RCC 7860 (cell line): ENCODE measurements at regions not wholly inside any gene's neighbourhood (a gene's known extent, or its start where the extent isn't known, plus 50 kb on each side); places are given as distances from the start of the nearest gene placed in this dataset.

Source experiments
- DNase-seq: peaks from one replicate; pipeline ENCODE4 v3.0.0-alpha.2; 2015; ENCODE audit warnings: low spot score
- FAIRE-seq: peaks from 2 replicates; lab custom pipeline; 2012; peaks lifted over from hg19 to GRCh38; lab: Jason Lieb, UNC

DNA sequence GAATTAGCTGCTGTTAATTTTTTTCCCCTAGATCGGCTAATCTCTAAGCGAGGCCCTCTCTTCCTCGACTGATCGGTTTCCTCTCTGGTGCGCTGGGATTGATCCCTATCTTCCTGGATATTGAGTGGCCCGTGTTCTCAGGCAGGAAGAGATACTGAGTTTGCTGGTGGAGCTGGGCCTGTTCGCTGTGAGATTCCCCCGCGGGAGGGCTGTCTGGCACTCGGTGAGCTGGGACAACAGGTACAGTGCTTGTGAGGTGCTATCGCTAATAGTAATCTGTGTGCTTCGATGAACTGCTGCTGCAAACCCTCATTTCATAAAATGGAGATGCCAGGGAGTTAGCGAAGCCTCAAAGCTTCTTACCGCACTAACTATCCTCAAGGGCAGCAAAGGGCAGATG is 310.3 kb downstream of the NXPE2 start:
- FAIRE-seq = no peak

DNA sequence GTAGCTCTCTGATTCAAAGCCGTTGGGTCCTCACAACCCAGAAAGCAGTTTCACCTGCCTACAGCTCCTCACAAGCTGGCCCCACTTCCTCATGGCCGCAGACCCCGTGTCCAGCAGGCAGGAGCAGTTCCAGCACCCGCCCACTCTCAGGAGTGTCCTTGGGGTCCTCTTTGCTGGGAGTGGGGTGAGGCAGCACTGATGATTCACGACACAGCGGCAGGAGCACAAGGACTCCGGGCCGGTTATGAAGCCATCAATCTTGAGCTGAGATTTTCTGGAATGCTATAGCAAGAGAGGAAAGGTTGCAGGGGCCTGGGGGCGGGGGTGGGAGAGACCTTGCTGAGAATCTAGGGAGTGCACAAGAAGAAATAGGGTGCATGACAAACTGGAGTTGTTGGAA is 311.2 kb downstream of the NXPE2 start:
- no peak for DNase-seq
- no peak for FAIRE-seq

More for the DNA sequence above, 310.3 kb downstream of the NXPE2 start:
- no peak for DNase-seq

DNA sequence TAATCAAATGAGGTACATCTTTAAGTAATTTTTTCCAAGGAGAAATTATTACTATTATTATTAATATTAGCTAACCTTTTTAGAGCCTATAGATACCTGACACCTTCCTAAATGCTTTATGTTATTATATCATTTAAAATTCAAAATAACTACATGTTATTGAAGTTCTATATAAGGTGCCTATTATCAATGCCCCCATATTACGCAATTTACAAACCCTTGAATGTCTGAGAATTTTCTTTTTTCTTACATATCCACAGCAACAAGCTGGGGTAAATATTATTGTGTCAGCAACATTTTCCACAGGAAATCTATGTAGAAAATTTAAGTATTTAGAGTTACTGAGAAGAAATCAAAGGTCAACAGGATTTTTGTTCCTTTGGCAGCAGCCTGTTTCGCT is 327.3 kb downstream of the NXPE2 start:
- no peak for DNase-seq
- no peak for FAIRE-seq

DNA sequence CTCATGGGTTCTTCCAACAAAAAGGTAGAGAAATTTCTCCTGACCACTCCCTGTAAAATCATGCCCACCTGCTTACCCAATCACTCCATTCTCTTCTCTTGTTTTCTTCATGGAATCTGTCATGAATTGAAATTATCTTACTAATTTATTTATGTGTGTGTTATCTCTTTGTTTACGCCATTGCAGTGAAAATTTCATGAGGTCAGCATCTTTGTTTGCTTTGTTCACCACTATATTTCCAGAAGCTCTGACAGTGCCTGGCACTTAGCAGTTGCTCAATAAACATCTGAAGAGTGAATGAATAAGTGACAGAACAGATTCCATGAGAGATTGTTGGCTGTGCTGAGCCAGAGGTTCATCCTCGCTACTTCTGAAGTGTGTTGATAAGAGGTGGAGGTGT is 329.5 kb downstream of the NXPE2 start:
- no peak for FAIRE-seq
- DNase-seq = no peak

DNA sequence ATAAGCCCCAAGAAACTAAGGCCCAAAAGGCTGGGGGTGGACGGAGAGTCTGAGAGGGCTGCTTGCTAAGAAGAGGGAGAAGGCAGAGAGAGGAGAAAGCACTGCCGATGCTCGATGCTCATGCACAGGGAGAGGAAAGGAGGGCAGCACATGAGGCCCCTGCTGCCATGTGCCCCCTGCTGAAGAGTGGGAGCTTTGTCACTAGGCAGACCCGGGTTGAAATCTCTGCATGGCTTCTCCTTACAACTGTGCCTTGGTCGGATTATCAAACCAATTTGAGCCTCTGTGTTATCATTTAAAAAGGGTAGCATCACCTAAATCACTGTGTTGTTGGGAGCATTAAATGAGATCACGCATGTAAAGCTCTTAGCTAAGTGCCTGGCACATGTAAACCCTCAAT is 330.5 kb downstream of the NXPE2 start:
- FAIRE-seq = no peak
- DNase-seq = no peak

DNA sequence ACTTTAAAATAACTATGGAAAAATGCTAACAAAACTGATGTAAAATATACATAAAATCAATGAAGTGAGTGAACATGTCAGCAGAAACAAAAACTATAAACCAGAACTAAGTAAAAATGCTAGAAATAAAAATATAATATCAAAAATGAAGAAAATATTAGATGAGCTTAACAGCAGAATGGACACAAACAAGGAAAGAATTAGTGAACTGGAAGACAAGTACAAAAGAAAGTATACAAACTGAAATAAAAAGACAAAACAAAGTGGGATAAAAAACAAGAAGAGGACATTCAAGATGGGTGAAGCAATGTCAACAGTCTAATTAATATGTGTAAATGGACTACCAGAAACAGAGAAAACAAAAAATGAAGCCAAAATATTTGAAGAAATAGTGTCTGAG is 339.2 kb downstream of the NXPE2 start:
- FAIRE-seq (no peak), DNase-seq (no peak)

DNA sequence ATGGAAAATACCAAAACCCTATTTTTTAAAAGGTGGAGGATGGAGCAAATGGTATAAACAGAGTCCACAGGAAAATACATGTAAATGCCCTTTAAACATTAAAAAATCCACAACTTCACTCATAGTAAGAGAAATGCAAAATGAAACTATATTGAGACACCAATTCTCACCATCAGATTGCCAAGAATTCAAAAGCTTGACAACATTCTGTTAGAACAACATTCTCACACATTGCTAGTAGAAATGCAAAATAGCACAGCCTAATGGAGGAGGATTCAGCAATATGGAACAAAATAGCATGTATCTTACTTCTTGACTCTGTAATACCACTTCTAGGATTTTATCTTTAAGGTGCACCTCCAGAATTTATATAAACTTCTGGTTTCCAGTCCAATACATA is 351.8 kb downstream of the NXPE2 start:
- DNase-seq = no peak

DNA sequence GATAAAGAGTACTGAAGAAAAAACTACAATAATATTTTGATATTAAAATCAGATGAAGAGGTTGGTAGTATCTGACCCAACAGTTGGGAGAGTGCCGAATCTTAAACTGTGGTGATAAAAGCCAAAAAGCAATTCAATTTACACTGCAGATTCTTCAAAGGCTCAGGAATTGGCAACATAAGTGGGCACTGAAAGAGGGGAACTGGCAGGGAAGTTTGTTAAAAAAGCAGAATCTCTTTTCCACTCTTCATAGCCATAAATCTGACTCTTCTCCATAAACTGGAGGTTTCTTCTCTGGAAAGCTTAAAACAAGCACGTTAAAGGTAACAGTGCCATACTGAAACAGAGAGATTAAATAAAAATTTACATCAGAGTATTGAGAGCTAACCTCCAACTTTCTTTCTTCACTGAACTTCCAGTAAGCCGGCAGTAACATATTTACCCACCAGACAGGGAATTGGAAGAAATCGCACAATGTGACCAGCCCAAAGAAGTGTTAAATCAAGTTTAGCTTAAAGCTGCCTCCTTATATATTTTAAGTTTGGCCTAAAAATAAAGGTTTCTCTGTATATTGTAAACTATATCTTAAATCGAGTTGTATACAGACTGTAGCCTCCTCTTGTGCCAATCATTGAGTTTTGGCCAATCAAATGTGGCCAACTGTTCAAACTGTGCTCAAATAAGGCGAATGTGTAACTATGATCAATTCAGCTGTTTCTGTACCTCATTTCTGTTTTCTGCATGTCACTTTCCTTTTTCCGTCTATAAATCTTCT is 358.3 kb downstream of the NXPE2 start:
- DNase-seq = no peak
- FAIRE-seq = no peak

More for the DNA sequence above, 351.8 kb downstream of the NXPE2 start:
- no peak for FAIRE-seq

DNA sequence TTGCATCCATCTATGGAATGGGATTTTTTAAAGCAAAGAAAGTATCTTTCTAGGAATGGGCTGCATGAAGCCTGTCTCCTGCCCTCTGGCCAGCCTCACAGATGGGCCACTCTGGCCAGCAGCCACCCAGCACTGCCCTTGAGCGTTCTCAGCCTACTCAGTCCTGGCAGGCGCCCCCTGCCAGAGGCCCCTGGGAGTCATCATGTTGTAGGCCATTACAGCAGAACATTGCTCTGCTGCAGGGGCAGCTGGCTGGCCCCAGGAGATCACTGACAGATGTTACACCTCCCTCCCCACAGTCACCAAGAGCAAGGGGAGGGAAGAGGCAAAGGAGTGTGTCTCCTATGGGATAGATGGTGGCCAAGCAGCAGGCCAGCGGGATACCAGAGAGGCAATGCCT is 363.7 kb downstream of the NXPE2 start:
- no peak for DNase-seq
- no peak for FAIRE-seq

DNA sequence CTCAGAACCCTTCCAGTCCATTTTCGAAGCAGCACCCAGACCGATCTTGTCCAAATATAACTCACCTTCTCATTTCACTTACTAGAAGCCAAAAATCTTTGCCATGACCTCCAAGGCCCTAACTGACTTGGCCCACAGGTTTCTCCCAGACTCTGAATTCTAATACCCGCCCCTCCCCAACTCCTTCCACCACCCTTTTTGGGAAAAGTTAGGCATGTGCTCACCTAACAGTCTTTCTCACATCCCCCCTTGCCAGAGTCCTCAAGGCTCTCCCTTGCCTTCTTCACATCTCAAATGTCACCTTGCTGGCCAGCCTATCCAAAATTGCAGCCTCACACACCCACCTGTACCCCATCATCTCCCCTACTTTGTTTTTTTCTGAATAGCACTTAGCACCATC is 369.3 kb downstream of the NXPE2 start:
- FAIRE-seq (no peak), DNase-seq (no peak)

DNA sequence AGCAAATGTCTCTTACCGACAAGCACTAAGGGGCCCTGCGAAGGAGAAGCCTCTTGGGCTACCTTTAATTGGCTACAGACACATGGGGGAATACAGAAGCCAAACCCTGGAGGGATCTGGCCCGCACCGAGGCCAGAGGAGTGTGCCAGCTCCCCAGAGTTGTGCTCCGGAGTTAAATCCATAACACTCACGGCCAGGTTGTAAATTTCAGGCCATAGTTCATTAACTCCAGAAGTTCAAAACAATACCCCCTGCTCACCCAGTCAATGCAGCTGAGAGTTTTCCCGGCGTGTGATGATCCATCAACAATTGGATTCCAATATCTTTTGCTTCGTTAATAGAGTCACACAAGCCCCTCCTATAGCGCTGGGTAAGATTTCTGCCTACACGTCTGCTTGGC is 371.5 kb downstream of the NXPE2 start:
- no peak for FAIRE-seq
- no peak for DNase-seq

DNA sequence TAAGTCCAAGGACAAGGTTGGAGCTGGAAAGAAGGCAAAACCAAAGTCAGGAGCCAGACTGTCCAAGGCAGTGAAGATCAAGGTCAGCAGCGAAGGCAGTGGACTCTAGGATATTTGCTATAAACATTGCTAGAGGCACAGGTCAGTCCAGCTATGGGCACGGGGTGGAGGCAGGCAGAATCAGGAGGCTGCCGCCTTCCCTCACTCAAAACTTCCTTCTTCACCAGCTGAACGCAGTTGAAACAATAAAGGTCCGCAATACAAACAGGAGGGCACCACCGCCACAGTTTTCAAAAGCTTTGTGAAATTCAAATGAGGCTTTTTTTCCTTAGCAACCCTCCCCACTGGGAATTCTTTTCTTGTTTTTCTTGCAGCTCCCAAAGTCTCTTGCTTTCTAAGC is 372.4 kb downstream of the NXPE2 start:
- FAIRE-seq = no peak
- no peak for DNase-seq

DNA sequence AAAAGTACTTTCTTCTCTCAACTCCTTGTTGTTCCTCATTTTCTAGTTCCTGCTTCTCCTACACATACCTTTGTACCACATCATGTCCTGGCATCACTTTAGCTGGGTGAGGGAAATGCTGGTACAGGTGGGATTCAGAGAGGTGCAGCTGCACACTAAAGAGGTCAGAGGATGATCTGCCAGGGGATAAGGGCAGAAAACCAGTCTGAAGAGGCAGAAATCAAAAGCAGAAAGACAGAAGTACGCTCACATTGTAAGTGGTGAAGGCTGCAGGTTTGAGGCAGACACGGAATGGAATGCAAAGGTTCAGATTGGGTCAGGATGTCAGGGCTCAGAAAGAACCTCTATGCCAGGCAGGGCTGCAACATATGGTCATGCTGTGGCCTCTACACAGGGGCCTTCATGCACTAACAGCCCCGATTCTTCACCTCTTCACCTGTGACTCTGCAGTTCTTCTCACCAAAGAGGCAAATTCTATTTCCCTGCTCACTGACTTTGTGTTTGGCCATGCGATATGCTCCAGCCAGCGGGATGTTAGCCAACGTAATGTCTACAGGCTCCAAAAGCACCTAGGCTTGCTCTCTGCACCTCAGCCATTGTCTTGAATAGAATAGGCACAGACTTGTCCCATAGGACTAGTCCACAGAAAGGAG is 373.7 kb downstream of the NXPE2 start:
- no peak for DNase-seq

DNA sequence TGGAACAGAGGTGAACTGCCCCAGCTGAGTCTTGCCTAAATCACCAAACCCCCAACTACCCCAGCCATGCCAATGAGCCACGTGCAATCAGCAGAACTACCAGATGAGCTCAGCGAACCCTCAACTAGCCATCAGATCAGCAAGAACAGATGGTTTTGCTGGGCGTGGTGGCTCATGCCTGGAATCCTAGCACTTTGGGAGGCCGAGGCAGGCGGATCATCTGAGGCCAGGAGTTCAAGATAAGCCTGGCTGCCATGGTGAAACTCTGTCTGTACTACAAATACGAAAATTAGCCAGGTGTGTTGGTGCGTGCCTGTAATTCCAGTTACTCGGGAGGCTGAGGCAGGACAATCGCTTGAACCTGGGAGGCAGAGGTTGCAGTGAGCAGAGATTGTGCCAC is 374.3 kb downstream of the NXPE2 start:
- FAIRE-seq = no peak
- no peak for DNase-seq

More for the DNA sequence above, 373.7 kb downstream of the NXPE2 start:
- FAIRE-seq = no peak

DNA sequence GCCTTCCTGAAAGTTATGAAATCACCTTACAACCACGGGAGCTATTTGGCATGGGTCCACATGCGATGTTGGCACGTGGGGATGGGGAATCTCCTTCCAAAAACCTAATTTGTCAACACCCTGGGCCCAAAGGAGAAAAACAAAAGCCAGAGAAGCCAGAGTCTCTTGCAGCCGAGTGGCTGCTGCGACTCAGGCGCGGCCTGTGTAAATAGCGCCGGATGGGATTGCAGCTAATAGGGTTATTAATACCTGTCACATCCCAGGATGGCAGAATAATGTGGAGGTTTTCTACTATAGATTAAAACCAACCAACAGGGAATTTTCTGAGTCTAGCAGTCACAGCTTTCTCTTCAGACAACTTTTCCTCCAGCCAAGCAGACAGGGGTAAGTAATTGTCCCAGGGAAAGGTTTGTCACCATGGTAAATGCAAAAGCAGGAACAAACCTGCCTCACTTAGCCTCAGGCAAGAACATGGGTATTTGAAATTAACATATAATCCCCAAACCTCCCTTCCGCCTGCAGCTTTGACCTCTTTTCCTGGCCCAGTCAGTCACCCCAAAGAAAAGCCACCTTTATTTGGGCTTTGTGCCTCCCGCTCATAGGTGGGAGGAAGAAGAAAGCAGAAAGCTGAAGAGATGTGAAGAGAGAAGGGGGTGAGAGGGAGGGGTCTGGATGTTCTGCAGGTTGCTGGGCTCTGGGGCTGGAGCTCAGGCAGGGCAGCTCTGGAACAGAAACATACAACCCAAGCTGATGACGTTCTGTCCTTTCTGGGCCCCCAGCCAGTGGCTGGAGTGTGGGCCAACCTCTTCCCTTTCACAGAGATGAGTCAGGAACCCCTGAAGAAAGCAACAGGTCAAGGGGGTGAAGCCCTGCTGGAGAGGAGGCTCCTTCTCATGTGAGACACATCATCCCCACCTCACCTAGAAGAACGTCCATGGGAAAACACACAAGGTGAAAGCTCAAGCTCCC is 376.5 kb downstream of the NXPE2 start:
- FAIRE-seq (no peak), DNase-seq (no peak)

DNA sequence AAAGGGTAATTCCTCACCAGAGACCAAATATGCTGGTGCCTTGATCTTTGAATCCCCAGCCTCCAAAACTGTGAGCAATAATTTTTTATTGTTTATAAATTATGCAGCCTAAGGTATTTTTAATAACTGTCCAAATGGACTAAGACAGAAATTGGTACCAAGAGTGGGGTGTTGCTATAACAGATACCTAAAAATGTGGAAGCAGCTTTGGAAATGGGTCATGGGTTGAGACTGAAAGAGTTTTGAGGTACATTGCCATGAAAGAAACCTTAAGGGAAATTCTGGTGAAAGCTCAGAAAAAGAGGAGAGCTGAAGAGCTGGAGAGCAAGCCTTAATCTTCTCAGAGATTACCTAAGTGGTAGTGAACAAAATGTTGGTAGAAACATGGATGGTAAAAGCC is 378.2 kb downstream of the NXPE2 start:
- FAIRE-seq (no peak), DNase-seq (no peak)

DNA sequence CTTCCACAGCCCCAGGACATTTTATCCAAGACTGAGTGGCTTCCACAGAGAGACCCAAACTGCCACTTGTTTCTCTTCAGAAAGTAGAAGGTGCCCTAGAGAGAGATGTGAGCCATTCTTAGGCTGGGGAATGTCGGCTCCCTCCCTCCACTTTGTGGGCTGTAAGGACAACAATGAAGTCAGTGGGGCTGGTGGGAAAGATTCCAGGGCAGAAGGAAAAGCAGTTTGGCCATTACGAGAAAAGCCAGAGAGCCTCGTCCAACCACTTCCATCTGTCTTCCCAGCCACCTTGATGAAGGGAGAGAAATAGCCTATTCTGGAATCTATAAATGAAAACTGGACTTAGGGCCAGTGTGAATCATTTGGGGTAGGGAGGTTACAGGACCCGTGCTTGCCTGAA is 382.5 kb downstream of the NXPE2 start:
- DNase-seq (no peak), FAIRE-seq (no peak)

DNA sequence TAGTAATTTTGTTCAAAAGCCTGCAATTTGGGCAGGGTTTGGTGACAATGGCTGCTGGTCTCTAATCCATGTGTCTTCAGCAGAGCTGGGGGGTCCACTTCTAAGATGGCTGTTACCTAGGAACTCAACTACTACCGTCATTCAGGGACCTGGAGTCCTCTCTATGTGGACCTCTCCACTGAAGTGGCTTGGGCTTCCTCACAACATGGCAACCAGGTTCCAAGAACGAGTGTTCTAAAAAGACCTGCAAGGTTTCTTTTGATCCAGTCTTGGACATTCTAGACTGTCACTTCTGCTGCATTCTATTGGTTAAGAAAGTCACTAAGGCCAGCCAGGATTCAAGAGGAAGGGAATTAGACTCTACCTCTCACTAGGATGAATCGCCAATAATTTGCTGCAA is 387.0 kb downstream of the NXPE2 start:
- no peak for DNase-seq
- FAIRE-seq = no peak

DNA sequence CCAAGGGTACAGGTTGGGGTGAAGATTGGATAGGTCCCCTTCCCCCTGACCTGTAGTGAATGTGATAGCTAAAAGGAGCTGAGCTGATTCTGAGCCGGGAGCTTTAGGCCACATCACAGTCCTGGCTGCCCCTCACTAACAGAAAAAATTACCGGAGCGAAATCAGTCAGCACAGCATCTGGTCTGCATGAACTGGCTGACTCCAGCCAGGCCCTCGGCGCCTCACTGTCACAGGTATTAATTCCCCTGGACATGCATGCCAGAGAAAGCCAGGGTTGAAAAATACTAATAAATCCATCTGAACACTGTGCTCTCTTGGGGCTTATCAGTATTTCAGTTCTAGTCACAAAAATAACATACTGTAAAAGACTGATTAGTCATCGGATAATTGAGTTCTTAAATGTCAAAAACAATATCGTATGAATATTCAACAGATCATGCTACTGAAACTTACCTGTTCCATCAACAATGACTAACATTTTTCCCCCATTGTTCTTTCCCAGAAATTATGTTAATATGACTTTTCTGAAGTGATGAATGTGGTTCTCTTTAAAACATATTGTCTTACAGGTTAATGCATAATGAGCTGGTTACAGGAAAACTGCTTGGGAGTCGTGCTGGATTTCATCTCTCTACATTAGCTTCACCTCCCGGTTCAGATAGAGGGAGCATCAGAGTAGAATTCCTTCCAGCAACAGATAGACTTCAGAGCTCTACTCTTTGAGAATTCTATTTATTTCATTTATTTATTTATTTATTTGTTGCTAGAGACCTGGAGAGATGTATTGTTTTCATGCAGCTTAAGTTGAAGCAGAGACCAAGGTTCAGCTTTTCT is 387.7 kb downstream of the NXPE2 start:
- FAIRE-seq (no peak), DNase-seq (no peak)

DNA sequence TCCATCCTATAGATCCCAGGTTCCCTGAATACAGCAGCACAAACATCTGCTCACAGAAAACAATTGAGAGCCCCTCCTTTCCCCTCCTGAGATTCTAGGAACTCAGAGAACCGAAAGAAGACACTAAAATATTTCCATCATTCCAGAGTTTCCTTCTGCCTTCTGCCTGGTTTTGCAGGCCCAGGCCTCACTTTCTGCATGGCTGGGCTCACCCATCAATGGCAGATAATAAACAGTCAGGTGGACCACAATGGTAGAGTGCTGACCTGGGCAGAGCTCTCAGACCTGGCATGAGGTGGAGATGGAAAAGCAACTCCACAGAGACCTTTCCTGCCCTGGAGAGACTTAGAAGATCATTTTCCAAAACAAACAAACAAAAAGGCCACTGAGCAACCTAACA is 389.1 kb downstream of the NXPE2 start:
- no peak for DNase-seq
- no peak for FAIRE-seq
